ENCODE measurements at regions not wholly inside any gene's neighbourhood (a gene's known extent, or its start where the extent isn't known, plus 50 kb on each side); places are given as distances from the start of the nearest gene placed in this dataset.
A peak's percentile ranks its signal among the peaks of the same experiment; 100 is the strongest.

GRCh38 chr14:62158779-62159178 is 396.6 kb downstream of the SNAPC1 start:
- H3K27me3 ChIP-seq: no peaks in the 10 kb centered on the region
- 28% methylated on average over 2 of the region's 2 CpGs for WGBS (ENCODE audit: low lambda C conversion rate, missing lambda C conversion rate)
- H3K36me3 ChIP-seq (replicated peaks; ENCODE audit: insufficient read depth, low read depth): no peaks in the 10 kb centered on the region
- no peak for TF ChIP-seq CTCF (IDR thresholded peaks at IDR 0.05; ENCODE audit: poor library complexity)
- TF ChIP-seq EZH2 (IDR thresholded peaks at IDR 0.05; ENCODE audit: borderline replicate concordance): no peak
- no peak for TF ChIP-seq EZH2phosphoT487 (IDR thresholded peaks at IDR 0.05; ENCODE audit: low read depth, severe bottlenecking, unreplicated experiment)
- H3K4me2 ChIP-seq: no peak overlapping the region
- H3K4me1 ChIP-seq (ENCODE audit: insufficient read depth): no peaks in the 10 kb centered on the region
- no peaks in the 10 kb centered on the region for H3K9me3 ChIP-seq (ENCODE audit: low read depth)
- no peak overlapping the region for H3K27ac ChIP-seq
- H3K4me3 ChIP-seq: no peak overlapping the region
- H3K79me2 ChIP-seq: no peaks in the 10 kb centered on the region
- H3K9me2 ChIP-seq (replicated peaks; ENCODE audit: insufficient read depth): no peaks in the 10 kb centered on the region
- DNase-seq (ENCODE audit: low spot score): no peak
- no peak overlapping the region for H2AFZ ChIP-seq
- no peaks in the 10 kb centered on the region for H4K20me1 ChIP-seq (ENCODE audit: insufficient read depth, poor library complexity, severe bottlenecking)

- 91% methylated on average over 3 of the region's 3 CpGs for WGBS (ENCODE audit: low lambda C conversion rate, missing lambda C conversion rate)
- H3K9me3 ChIP-seq (ENCODE audit: low read depth): no peaks in the 10 kb centered on the region
Measured at GRCh38 chr14:62159314-62159713, 397.1 kb downstream of the SNAPC1 start.

GRCh38 chr14:62162998-62163589 is 400.9 kb downstream of the SNAPC1 start:
- Histone ChIP-seq H3K27me3 (no peaks in the 10 kb centered on the region), H3K79me2 (no peaks in the 10 kb centered on the region), H3K4me2 (no peak overlapping the region), H3K9me2 (replicated peaks; ENCODE audit: insufficient read depth) (no peaks in the 10 kb centered on the region), H3K36me3 (replicated peaks; ENCODE audit: insufficient read depth, low read depth) (no peaks in the 10 kb centered on the region), H3K27ac (no peak overlapping the region), H2AFZ (no peak overlapping the region), H3K9me3 (ENCODE audit: low read depth) (no peaks in the 10 kb centered on the region), H3K4me3 (no peak overlapping the region), H3K4me1 (ENCODE audit: insufficient read depth) (no peaks in the 10 kb centered on the region), H4K20me1 (ENCODE audit: insufficient read depth, poor library complexity, severe bottlenecking) (no peaks in the 10 kb centered on the region)
- WGBS (ENCODE audit: low lambda C conversion rate, missing lambda C conversion rate): 18% methylated on average over 8 of the region's 8 CpGs
- DNase-seq (ENCODE audit: low spot score): peak; percentile 64
- TF ChIP-seq EZH2 (IDR thresholded peaks at IDR 0.05; ENCODE audit: borderline replicate concordance) (no peak), CTCF (IDR thresholded peaks at IDR 0.05; ENCODE audit: poor library complexity) (peak; percentile 88)

More at GRCh38 chr14:62159314-62159713, 397.1 kb downstream of the SNAPC1 start:
- no peaks in the 10 kb centered on the region for H3K4me1 ChIP-seq (ENCODE audit: insufficient read depth)
- no peak overlapping the region for H2AFZ ChIP-seq
- H4K20me1 ChIP-seq (ENCODE audit: insufficient read depth, poor library complexity, severe bottlenecking): no peaks in the 10 kb centered on the region
- H3K27ac ChIP-seq: no peak overlapping the region
- TF ChIP-seq EZH2 (IDR thresholded peaks at IDR 0.05; ENCODE audit: borderline replicate concordance) (no peak), EZH2phosphoT487 (IDR thresholded peaks at IDR 0.05; ENCODE audit: low read depth, severe bottlenecking, unreplicated experiment) (no peak), CTCF (IDR thresholded peaks at IDR 0.05; ENCODE audit: poor library complexity) (no peak)
- DNase-seq (ENCODE audit: low spot score): no peak
- H3K4me3 ChIP-seq: no peak overlapping the region
- H3K79me2 ChIP-seq: no peaks in the 10 kb centered on the region
- H3K9me2 ChIP-seq (replicated peaks; ENCODE audit: insufficient read depth): no peaks in the 10 kb centered on the region
- H3K4me2 ChIP-seq: no peak overlapping the region
- no peaks in the 10 kb centered on the region for H3K36me3 ChIP-seq (replicated peaks; ENCODE audit: insufficient read depth, low read depth)
- no peaks in the 10 kb centered on the region for H3K27me3 ChIP-seq

All from hepatocyte (in vitro differentiated cells).